GM12878 (cell line): ENCODE measurements at regions not wholly inside any gene's neighbourhood (a gene's known extent, or its start where the extent isn't known, plus 50 kb on each side); places are given as distances from the start of the nearest gene placed in this dataset.

ENCODE experiments used
- ATAC-seq: fragments of 200-7000 bp; cut with Tn5 transposase; 3 replicates; pipeline ENCODE4 v1.9.1; 2020; ENCODE audit warnings: mild to moderate bottlenecking, moderate library complexity
- BruUV-seq: library from RNA; stranded (reverse); fragments of 400-500 nt; replicated peaks from 2 replicates; lab custom pipeline; 2021; lab: Mats Ljungman, UMichigan
- CTCF ChIA-PET: fragments of 300-600 bp; sonication (Branson Sonifier 250); formaldehyde crosslinking; extraction: SDS; loops from one replicate; lab custom pipeline; 2021; ENCODE audit warnings: inconsistent platforms; lab: Yijun Ruan, JAX
- POLR2A ChIA-PET: fragments of 350-600 bp; formaldehyde crosslinking; extraction: SDS; loops from one replicate; lab custom pipeline; 2021; ENCODE audit warnings: inconsistent platforms; lab: Charles Lee
- RAD21 ChIA-PET: fragments of 300-600 bp; sonication (Branson Sonifier 250); formaldehyde crosslinking; loops from one replicate; lab custom pipeline; 2023; ENCODE audit warnings: antibody characterized with exemption; ENCODE audit not compliant: unreplicated experiment; lab: Charles Lee
- SMC1A ChIA-PET: fragments of 300-600 bp; sonication (Branson Sonifier 250); formaldehyde crosslinking; loops from one replicate; lab custom pipeline; 2023; ENCODE audit not compliant: unreplicated experiment, uncharacterized antibody; lab: Charles Lee
- DNase-seq: peaks from one replicate; pipeline ENCODE4 v3.0.0-alpha.2; 2011; ENCODE audit warnings: low read depth, low spot score
- FAIRE-seq: peaks from 3 replicates; lab custom pipeline; 2011; peaks lifted over from hg19 to GRCh38; lab: Jason Lieb, UNC
- H2AFZ ChIP-seq: 2 replicates; pipeline ENCODE4 v1.6.0; 2011; ENCODE audit warnings: low read depth, low read length, control low read depth; ENCODE audit not compliant: control insufficient read depth
- H3K27ac ChIP-seq: 2 replicates; pipeline ENCODE4 v1.5.1; 2011; ENCODE audit warnings: control low read depth; ENCODE audit not compliant: control insufficient read depth, insufficient read depth
- H3K27me3 ChIP-seq, 2 experiments: replicated peaks in 1 of 2; 2 replicates each; pipeline versions ENCODE4 v1.6.0 to v1.6.1; 2011; ENCODE audit warnings: low read length in 1 of 2; ENCODE audit not compliant: control insufficient read depth in 2 of 2, insufficient read depth in 2 of 2
- H3K36me3 ChIP-seq, 2 experiments: 2 replicates each; pipeline ENCODE4 v1.5.1; 2011; ENCODE audit warnings: low read length in 1 of 2; ENCODE audit not compliant: control insufficient read depth in 2 of 2, insufficient read depth in 2 of 2
- H3K4me1 ChIP-seq: 2 replicates; pipeline ENCODE4 v1.6.1; 2011; ENCODE audit warnings: mild to moderate bottlenecking, low read length, moderate library complexity, mixed read lengths; ENCODE audit not compliant: control insufficient read depth, insufficient read depth
- H3K4me2 ChIP-seq: 2 replicates; pipeline ENCODE4 v1.6.0; 2011; ENCODE audit warnings: control low read depth; ENCODE audit not compliant: control insufficient read depth, insufficient read depth
- H3K4me3 ChIP-seq: fragments of 200-600 bp; sonication (generic); 2 replicates; pipeline ENCODE4 v1.5.1; 2016
- H3K79me2 ChIP-seq: 2 replicates; pipeline ENCODE4 v1.6.0; 2011; ENCODE audit warnings: low read length; ENCODE audit not compliant: control insufficient read depth, insufficient read depth
- H3K9ac ChIP-seq: 2 replicates; pipeline ENCODE4 v1.8.0; 2011; ENCODE audit warnings: low read length, control low read depth, mixed read lengths; ENCODE audit not compliant: control insufficient read depth, insufficient read depth
- H3K9me3 ChIP-seq: replicated peaks from 3 replicates; pipeline ENCODE4 v1.5.1; 2011; ENCODE audit warnings: mild to moderate bottlenecking, low read length; ENCODE audit not compliant: control insufficient read depth, insufficient read depth
- H4K20me1 ChIP-seq: 2 replicates; pipeline ENCODE4 v1.6.0; 2011; ENCODE audit not compliant: control insufficient read depth, insufficient read depth
- CREB1 ChIP-seq: IDR thresholded peaks from 2 replicates; pipeline ENCODE4 v1.6.1; 2012; ENCODE audit warnings: low read depth, mild to moderate bottlenecking, inconsistent platforms
- EGR1 ChIP-seq, 2 experiments: IDR thresholded peaks; 1 replicate in 1 of 2; 2 replicates in 1 of 2; pipeline ENCODE4 v1.6.1; 2011 to 2012; ENCODE audit warnings: low read depth in 2 of 2, low read length in 2 of 2, borderline replicate concordance in 1 of 2, mild to moderate bottlenecking in 1 of 2, moderate library complexity in 1 of 2
- ETV6 ChIP-seq, 2 experiments: fragments of 450-650 bp in 1 of 2; IDR thresholded peaks in 1 of 2; conservative IDR thresholded peaks in 1 of 2; 2 replicates each; pipeline ENCODE4 v1.6.1; 2014; ENCODE audit warnings: antibody characterized with exemption in 1 of 2, borderline replicate concordance in 1 of 2, low read depth in 1 of 2, mild to moderate bottlenecking in 1 of 2, moderate library complexity in 1 of 2
- JUND ChIP-seq: IDR thresholded peaks from 2 replicates; pipeline ENCODE4 v1.6.1; 2012; ENCODE audit warnings: low read depth, mild to moderate bottlenecking, low read length, improper control_type of control experiment, moderate library complexity
- NRF1 ChIP-seq: conservative IDR thresholded peaks from 2 replicates; pipeline ENCODE4 v1.6.1; 2011; ENCODE audit warnings: mild to moderate bottlenecking, low read depth, low read length, improper control_type of control experiment
- PAX5 ChIP-seq: IDR thresholded peaks from 2 replicates; pipeline ENCODE4 v1.6.1; 2011; ENCODE audit warnings: low read depth, low read length, borderline replicate concordance
- RFX5 ChIP-seq: IDR thresholded peaks from 2 replicates; pipeline ENCODE4 v1.6.1; 2011; ENCODE audit warnings: low read depth, low read length, improper control_type of control experiment
- SP1 ChIP-seq: IDR thresholded peaks from one replicate; pipeline ENCODE4 v1.6.1; 2011; ENCODE audit warnings: low read depth, low read length
- SPI1 ChIP-seq: IDR thresholded peaks from 2 replicates; pipeline ENCODE4 v1.6.1; 2011; ENCODE audit warnings: low read depth, mild to moderate bottlenecking, low read length, moderate library complexity, borderline replicate concordance; ENCODE audit not compliant: insufficient read depth
- STAT1 ChIP-seq: fragments of 450-650 bp; conservative IDR thresholded peaks from 2 replicates; pipeline ENCODE4 v1.6.1; 2014; ENCODE audit warnings: antibody characterized with exemption, mild to moderate bottlenecking
- TAF1 ChIP-seq: IDR thresholded peaks from 2 replicates; pipeline ENCODE4 v1.6.1; 2011; ENCODE audit warnings: mild to moderate bottlenecking, low read depth, low read length, borderline replicate concordance
- TBL1XR1 ChIP-seq: IDR thresholded peaks from 2 replicates; pipeline ENCODE4 v1.6.1; 2012; ENCODE audit warnings: low read depth, low read length, improper control_type of control experiment
- ZNF384 ChIP-seq: IDR thresholded peaks from 2 replicates; pipeline ENCODE4 v1.6.1; 2012; ENCODE audit warnings: low read depth, mild to moderate bottlenecking, low read length, improper control_type of control experiment, borderline replicate concordance
- WGBS: methylation state at CpG from one replicate; pipeline ENCODE4 v1.1.6; 2016; ENCODE audit warnings: low lambda C conversion rate; ENCODE audit not compliant: insufficient replicate concordance, insufficient coverage; ENCODE audit errors: missing lambda C conversion rate; 5-methylcytosine and 5-hydroxymethylcytosine counted together
- in situ Hi-C: fragments of 300-500 bp; cut with MboI; formaldehyde crosslinking; loops from 9 replicates; pipeline ENCODE4 v1.14.3; 2018; ENCODE audit warnings: mixed read lengths
- intact Hi-C: fragments of 100-400 bp; cut with micrococcal nuclease; formaldehyde crosslinking; loops from one replicate; pipeline ENCODE4 v1.14.2; 2022; ENCODE audit not compliant: unreplicated experiment

DNA sequence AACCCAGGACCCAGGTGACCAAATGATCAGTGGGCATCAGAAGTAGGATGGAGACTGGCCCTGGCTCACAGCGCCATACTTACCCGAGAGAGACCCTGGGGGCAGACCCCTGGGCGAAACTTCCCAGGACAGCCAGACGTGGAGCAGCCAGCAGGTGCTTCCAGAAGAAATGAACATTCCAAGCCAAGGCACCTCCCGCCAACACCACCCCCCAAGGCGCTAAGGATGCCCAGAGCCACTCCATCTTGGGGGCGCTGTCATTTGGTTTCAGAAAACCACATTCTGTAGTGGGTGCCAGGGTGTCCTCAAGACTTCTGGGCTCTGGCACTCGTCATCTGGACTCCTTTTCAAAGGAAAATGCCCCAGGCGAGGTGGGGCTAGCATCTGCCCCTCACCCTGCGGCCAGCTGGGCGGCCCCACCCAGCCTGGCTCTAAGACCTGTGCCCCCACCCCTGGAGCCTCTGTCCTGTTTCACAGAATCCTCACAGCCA is 98.8 kb downstream of the RIPK4 start:
- H3K4me1 ChIP-seq, result no peaks in the 10 kb centered on the region
- no peak overlapping the region for H3K4me2 ChIP-seq
- ChIA-PET POLR2A (no interaction called here), CTCF (no interaction called here), RAD21 (no interaction called here), SMC1A (no interaction called here)
- FAIRE-seq (no peak), DNase-seq (no peak), ATAC-seq (no peak)
- H3K9ac ChIP-seq, result no peak overlapping the region
- in situ Hi-C loops, result no loop called here
- no peak overlapping the region for H3K27ac ChIP-seq
- TF ChIP-seq JUND (no peak), PAX5 (no peak), NRF1 (no peak), ZNF384 (no peak), ETV6 (conservative IDR thresholded peaks at IDR 0.05 in 1 of 2, IDR thresholded peaks at IDR 0.05 in 1 of 2; ENCODE audit: borderline replicate concordance in 1 of 2, low read depth in 1 of 2) (no peak), TBL1XR1 (no peak)
- H2AFZ ChIP-seq, result no peak overlapping the region
- no peaks in the 10 kb centered on the region for H3K9me3 ChIP-seq
- no peaks in the 10 kb centered on the region for H4K20me1 ChIP-seq
- WGBS, result 24% methylated on average over 11 of the region's 11 CpGs
- BruUV-seq, result no TSS peak
- no peaks in the 10 kb centered on the region for H3K79me2 ChIP-seq
- H3K36me3 ChIP-seq, result no peaks in the 10 kb centered on the region
- intact Hi-C loops, result no loop called here
- H3K4me3 ChIP-seq, result no peak overlapping the region
- peaks cover 0 to 3% of the 10 kb centered on the region in 2 experiments; a peak in 2 of 4 replicates for H3K27me3 ChIP-seq

DNA sequence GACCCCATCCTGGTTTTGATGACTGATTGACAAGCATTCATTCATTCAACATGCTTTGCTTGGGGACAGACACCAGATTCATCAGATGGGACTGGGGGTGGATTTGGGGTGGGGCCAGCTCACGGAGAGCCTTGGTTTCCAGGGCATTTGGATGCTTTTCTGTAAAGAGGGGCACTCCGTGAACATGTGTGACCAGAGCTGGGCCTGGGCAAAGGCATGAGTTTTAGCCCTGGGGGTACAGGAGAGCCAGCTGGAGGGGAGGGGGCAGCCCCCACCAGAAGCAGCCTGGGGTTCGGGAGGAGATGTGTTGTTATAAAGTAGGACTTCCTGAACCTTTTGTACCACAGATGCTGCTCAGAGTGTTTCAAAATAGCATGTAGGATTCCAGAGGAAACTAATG is 99.7 kb downstream of the RIPK4 start:
- WGBS, result 4% methylated on average over 3 of the region's 3 CpGs
- POLR2A ChIA-PET, result interaction anchor here (1.4 kb wide), 1 partner anchor 25 kb away, joined by 4 read pairs; no protein-coding TSS in a partner anchor
- Histone ChIP-seq H3K4me1 (no peaks in the 10 kb centered on the region), H3K4me2 (no peak overlapping the region), H3K27ac (no peak overlapping the region), H4K20me1 (no peaks in the 10 kb centered on the region), H3K36me3 (no peaks in the 10 kb centered on the region), H3K9ac (no peak overlapping the region), H2AFZ (no peak overlapping the region), H3K9me3 (no peaks in the 10 kb centered on the region), H3K4me3 (no peak overlapping the region), H3K27me3 (peaks cover 0 to 3% of the 10 kb centered on the region in 2 experiments; a peak in 2 of 4 replicates), H3K79me2 (no peaks in the 10 kb centered on the region)
- no peak for DNase-seq
- RAD21 ChIA-PET, result interaction anchor here (4.7 kb wide), 1 partner anchor 18 kb away, joined by 22 read pairs; no protein-coding TSS in a partner anchor
- TF ChIP-seq TAF1 (no peak), CREB1 (no peak), STAT1 (no peak), EGR1 (IDR thresholded peaks at IDR 0.05; ENCODE audit: borderline replicate concordance in 1 of 2, low read depth in 2 of 2, low read length in 2 of 2) (no peak), SP1 (no peak), SPI1 (no peak), RFX5 (no peak)
- BruUV-seq, result no TSS peak
- CTCF ChIA-PET, result interaction anchor here (1.0 kb wide), 1 partner anchor 9 kb away, joined by 3 read pairs; no protein-coding TSS in a partner anchor
- SMC1A ChIA-PET, result interaction anchor here (0.6 kb wide), 1 partner anchor 26 kb away, joined by 3 read pairs; no protein-coding TSS in a partner anchor
- in situ Hi-C loops (no loop called here), intact Hi-C loops (no loop called here)
- FAIRE-seq, result no peak
- ATAC-seq, result no peak
